ENCODE measurements at regions not wholly inside any gene's neighbourhood (a gene's known extent, or its start where the extent isn't known, plus 50 kb on each side); places are given as distances from the start of the nearest gene placed in this dataset.
"Not testable (repeated sequence)": the region's sequence is repeated elsewhere in the genome, so short reads cannot be mapped to it uniquely, and the experiment has no call there.

DNA sequence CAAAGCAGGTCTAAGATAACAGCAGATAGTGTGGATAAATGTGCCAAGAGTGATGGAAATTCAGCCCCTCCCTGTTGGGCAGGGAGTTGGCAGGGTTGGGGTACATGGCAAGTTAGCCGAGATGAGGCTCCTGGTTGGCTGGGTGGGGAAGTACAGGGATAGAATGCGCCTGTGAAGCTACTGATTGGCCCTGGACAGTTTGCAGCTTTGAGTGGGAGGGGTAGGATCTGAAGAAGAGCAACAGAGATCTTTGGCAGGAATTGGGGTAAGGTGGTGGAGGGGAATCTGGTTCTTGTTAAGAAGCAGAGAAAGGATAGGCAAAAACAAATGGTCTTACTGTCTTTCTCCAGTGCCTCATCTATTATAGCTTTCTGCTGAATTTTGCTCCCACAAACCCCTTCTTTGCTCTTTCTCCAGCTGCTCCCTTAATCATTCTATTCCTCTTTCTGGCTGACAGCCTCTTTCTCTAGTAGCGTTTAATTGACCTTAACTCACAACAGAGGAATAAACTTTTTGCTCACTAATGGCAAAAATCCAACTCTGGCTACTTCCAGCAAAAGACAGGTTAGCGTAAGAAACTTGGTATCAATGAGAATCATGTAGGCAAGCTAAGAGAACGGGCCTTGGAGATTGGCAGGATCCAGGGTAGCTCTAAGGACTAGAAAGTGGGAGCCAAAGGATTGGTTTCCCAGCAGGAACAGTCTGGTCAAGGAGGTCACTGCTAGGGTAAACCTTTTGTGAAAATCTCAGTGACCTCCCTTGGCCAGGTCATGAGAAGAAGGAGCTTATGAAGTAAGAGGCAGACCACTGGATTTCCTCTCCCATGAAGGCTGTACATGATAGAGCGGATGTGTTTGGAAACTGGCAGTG lies 86.3 kb upstream of the CARMIL1 start:
- DNase-seq, result no peak

- no peak for DNase-seq
These were observed 85.6 kb upstream of the CARMIL1 start for GRCh38 chr6:25193460-25194171.

- DNase-seq, result no peak
These were observed 84.9 kb upstream of the CARMIL1 start for GRCh38 chr6:25194172-25194678.

DNA sequence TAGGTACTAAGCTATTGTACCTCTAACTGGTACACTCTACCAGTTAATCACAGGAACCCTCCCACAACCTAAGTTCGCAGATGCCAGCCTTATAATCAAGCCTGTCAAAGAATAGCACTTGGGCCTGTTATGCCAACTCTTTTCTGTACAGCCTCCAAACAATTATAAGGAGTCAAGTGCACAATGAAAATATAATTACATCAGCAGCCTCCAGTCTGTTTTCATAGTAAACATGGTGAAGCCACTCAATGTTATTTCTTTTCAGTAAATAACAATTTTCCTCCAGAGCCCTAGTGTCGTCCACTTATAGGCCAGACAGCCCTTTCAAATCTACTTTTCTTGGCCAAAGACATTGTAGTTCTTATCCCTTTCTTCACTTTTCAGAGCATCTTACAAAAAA lies 82.7 kb upstream of the CARMIL1 start:
- DNase-seq, result no peak

DNA sequence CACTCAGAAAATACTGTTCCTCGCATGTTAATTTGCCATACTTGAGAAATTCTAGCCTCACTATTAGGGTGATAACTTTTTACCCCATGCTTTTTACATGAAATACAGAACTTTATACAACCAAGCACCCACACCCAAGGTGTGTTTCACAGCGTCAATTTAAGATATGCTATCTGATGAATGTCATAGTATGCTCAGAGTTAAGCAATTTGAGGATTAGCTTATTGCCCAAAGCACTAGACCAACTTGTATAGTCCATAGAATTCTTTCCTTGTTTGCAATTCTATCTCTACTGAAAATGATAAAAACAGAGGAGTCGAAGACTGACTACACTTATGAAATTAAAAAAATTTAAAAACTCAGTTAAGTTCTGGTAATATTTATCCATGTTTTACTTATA lies 82.1 kb upstream of the CARMIL1 start:
- no peak for DNase-seq

DNA sequence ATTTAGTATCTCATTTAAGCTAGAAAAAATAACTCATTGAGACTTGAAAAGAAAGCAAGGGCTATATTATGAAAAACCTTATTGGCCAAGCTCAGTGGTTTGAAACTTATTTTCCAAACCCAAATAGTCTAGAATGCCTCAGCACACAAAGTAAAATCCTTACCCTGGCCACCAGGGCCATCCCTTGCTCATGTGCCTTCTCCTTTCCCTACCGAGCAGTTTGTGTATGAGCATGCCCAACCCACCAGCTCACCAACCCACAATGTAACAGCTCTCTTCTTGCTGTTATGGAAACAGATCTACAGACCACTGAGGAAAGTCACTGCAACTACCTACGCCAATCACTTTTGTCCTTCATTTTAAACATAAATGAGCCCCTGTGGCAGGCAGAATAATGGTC lies 79.6 kb upstream of the CARMIL1 start:
- DNase-seq, result no peak

DNA sequence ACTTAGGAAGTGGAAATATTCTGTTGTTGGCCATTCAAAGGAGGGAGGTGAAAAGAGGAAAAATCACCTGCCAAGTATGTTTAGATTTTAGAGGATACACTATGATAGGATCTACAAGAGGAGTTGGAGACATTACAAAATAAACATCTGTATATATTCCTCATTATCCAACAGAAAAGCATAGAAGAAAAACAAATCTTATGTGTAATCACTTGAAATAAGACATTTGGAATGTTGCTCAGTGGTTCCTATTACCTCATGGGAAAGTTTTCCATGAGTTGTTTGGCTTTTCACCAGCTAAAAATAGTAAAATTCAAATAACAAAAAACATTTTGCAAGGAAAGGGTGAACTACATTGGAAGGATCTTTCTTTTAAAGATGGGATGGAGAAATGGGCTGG lies 76.7 kb upstream of the CARMIL1 start:
- DNase-seq, result no peak

- DNase-seq, result no peak
These were observed 73.5 kb upstream of the CARMIL1 start for GRCh38 chr6:25205629-25206028.

DNA sequence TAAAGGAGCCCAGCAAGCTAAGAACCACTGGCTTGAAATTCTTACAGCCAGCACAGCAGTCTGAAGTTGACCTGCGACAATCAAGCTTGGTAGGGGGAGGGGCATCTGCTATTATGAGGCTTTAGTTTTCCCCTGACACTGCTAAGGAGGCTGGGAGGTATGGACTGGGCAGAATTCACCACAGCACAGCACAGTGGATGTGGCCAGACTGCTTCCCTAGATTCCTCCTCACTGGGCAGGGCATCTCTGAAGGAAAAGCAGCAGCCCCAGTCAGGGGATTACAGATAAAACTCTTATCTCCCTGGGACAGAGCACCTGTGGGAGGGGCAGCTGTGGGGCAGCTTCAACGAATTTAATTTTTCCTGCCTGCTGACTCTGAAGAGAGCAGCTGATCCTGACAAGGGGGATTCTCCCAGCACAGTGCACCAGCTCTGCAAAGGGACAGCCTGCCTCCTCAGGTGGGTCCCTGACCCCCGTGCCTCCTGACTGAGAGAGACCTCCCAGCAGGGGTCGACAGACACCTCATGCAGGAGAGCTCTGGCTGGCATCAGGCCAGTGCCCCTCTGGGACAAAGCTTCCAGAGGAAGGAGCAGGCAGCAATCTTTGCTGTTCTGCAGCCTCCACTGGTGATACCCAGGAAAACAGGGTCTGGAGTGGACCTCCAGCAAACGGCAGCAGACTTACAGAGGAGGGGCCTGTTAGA lies 71.6 kb upstream of the CARMIL1 start:
- DNase-seq, result not testable (repeated sequence)

DNA sequence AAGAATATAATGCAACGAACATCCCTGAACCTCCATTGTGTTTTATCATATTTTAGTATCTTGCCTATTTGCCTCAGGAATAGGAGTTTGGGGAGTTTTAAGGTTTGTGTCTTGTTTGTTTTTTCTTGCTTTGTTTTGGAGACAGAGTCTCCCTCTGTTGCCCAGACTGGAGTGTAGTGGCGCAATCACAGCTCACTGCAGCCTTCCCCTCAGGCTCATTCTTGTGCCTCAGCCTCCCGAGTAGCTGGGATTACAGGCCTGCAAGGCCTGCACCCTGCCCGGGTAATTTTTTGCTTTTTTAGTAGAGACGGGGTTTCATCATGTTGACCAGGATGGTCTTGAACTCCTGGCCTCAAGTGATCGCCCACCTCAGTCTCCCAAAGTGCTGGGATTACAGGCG lies 63.3 kb upstream of the CARMIL1 start:
- no peak for DNase-seq

DNA sequence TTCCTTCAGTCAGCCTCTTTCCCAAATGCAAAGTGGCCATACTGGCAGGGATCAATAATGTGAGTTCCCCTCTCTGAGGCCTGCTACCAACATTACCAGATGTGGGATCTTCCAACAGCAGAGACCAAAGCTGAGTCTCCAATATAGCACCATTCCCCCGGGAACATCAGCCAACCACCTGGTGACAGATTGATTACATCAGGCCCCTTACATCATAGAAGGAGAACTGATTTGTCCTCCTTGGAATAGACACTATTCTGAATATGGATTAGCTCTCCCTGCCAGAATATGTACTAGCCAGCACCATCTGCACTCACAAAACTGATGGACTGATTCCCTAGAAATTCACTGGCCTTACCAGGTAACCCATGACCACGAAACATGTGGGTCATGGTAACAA lies 61.9 kb upstream of the CARMIL1 start:
- no peak for DNase-seq

DNA sequence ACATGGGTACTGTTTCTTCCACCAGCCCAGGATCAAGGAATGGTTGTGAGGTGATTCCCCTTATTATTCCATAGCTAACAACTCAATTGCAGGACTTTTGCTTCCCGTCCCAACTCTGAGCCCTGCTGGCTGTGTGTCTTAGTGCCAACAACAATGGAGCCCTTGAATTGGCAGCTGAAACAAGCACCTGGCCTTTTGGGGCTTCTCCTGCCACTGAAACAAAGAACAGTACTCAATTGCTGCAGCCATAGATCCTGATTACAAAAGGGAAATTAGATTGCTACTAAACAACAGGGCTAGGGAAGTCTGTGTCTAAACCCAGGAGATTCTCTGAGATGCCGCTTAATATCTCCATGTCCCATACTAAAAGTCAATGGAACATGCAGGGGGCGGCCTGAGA lies 61.3 kb upstream of the CARMIL1 start:
- no peak for DNase-seq

- no peak for DNase-seq
These were observed 60.8 kb upstream of the CARMIL1 start for GRCh38 chr6:25218346-25218745.

DNA sequence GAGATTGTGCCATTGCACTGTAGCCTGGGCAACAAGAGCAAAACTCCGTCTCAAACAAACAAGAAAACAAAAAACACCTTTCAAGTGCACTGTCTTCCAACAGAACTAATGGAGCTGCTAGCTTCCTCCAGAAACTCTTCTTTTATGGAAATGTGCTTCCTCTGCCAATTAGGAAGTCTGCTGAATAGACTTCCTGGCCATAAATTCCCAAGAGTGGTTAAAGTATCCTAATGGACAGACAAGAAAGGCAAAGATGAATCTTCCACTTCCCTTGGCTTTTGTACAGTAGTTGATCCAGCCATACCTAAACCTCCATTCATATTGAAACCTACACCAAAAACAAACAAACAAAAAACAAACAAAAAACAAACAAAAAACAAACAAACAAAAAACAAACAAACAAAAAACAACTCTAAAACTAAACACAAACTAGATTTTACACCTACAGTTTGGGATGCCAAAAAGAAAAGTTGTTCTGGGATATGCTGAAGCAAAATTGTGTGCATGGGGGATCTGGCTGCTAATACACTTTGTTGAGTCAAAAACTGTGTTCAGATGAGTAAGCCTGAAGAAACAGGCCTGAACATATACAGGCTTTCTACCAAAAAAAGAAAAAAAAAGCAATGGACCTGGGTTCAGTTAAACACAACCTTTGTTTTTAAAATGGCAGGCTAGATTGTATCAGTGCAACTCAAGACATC lies 59.8 kb upstream of the CARMIL1 start:
- no peak for DNase-seq

GRCh38 chr6:25219917-25220278 lies 59.3 kb upstream of the CARMIL1 start:
- DNase-seq, result no peak

DNA sequence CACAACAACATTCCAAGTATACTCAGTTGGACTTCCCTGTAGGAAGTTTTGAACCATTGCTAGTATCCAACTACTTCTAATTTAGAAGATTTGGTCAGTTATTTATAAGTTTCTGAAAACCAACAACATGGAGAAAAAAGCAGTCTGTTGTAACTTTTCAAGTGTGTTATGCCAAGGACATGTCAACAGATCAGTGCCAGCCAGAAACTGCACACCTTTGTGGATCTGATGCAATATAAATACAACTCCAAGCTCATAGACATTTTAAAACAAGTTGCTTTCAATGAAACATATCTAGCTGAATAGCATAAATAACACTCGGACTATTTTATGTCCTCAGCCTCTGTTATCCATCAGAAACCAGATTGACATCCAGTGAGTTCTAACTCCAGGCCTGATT lies 58.3 kb upstream of the CARMIL1 start:
- no peak for DNase-seq

DNA sequence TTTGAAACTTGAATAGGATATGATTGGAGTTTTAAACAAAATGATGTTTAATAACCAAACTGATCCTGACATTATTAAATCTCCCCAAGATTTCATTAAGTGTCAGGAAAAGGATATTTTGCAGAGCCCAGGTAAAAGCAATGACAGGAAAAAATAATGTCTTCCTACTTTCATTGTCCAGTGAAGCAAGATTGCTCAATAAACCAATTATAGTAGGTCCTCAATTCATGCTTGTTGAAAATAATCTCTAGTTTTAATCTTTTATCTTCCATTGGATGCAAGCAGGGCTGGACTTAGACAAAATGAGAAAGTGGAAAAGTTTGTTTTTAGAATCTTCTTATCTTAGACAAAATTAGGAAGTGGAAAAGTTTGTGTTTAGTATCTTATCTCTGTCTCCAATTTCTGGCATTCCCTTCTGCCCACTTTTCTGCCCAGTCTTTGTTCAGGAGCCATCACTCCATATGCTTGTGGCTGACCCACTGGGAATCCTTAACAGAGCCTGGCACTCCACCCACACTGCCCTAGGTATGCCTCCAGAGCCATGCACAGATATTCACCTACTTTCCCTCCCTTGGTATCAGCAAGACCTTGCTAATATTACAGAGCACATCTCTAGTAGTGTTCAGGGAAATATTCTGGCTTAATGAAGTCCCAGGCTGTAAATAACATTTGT lies 57.0 kb upstream of the CARMIL1 start:
- no peak for DNase-seq

GRCh38 chr6:25223490-25223991 lies 55.6 kb upstream of the CARMIL1 start:
- DNase-seq, result peak; percentile 57 to 65

- no peak for DNase-seq
These were observed 54.9 kb upstream of the CARMIL1 start for GRCh38 chr6:25224242-25224641.

DNA sequence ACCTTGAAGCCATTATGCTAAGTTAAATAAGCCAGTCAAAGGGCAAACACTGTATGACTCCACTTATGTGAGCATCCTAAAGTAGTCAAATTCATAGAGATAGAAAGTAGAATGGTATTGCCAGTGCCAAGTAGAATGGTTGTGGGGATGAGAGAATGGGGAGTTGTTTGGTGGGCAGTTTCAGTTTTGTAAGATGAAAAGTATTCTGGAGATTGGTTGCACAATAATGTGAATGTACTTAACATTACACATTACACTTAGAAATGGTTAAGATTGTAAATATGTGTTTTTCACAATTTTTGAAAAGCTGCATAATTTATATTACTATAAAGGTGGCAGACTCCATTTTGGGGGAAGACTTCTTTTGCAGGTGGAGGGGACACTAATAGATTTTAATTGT lies 51.3 kb upstream of the CARMIL1 start:
- no peak for DNase-seq
